Brain microvascular endothelial cell (primary cell): ENCODE measurements at regions not wholly inside any gene's neighbourhood (a gene's known extent, or its start where the extent isn't known, plus 50 kb on each side); places are given as distances from the start of the nearest gene placed in this dataset.

Experiments used
- DNase-seq: peaks from one replicate; pipeline ENCODE4 v3.0.0-alpha.2; 2020
- H3K27ac ChIP-seq: fragments of 250-450 bp; sonication (Bioruptor Pico); 2 replicates; pipeline ENCODE4 v1.5.1; 2020; ENCODE audit warnings: mild to moderate bottlenecking, moderate library complexity
- H3K27me3 ChIP-seq: fragments of 250-450 bp; sonication (Bioruptor Pico); replicated peaks from 2 replicates; pipeline ENCODE4 v1.5.1; 2020; ENCODE audit warnings: mild to moderate bottlenecking
- H3K36me3 ChIP-seq: fragments of 250-450 bp; sonication (Bioruptor Pico); replicated peaks from 2 replicates; pipeline ENCODE4 v1.5.1; 2020; ENCODE audit warnings: mild to moderate bottlenecking
- H3K4me3 ChIP-seq: 2 replicates; pipeline ENCODE4 v1.5.1; 2011; ENCODE audit warnings: low read depth, mild to moderate bottlenecking, control low read depth, low read length, moderate library complexity
- CTCF ChIP-seq: IDR thresholded peaks from 2 replicates; pipeline ENCODE4 v1.5.1; 2011; ENCODE audit warnings: low read depth, mild to moderate bottlenecking, moderate library complexity, low read length, control low read depth, inconsistent platforms; ENCODE audit errors: missing control alignments
- in situ Hi-C: cut with HindIII; loops from 2 replicates; pipeline ENCODE4 v1.10.0; 2017; ENCODE audit warnings: low sequenced_read_pairs, low pct_ligation_motif_present

- no peak overlapping the region for H3K27ac ChIP-seq
- peaks cover 3% of the 10 kb centered on the region for H3K27me3 ChIP-seq
- H3K4me3 ChIP-seq: no peak overlapping the region
- peak; percentile 60 for DNase-seq
- TF ChIP-seq CTCF: peak; percentile 88
- H3K36me3 ChIP-seq: no peaks in the 10 kb centered on the region
- in situ Hi-C loops: no loop called here
These were observed 189.5 kb downstream of the TFCP2L1 start for GRCh38 chr2:121095257-121096080.

DNA sequence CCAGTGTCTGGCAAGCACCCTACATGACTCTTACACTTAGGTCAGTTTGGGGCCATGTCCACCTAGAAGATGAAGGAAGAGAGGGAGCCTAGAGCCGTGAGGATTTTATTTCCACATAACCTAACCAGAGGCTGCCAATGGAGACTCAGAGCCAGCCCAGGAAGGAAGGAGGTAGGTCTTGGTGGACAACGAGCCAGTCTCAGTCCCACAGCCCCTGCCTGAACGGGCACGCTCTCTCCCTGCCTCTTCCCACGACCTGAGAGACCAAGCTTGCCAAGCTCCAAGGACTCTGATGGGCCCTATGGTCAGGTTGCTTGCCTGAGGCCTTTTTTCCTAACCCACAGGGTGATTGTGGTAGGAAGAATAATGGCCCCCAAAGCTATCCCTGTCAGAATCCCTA lies 188.4 kb downstream of the TFCP2L1 start:
- no peak for DNase-seq
- no peak for TF ChIP-seq CTCF
- H3K36me3 ChIP-seq: no peaks in the 10 kb centered on the region
- in situ Hi-C loops: no loop called here
- no peak overlapping the region for H3K27ac ChIP-seq
- H3K27me3 ChIP-seq: peaks cover 6% of the 10 kb centered on the region
- H3K4me3 ChIP-seq: no peak overlapping the region

DNA sequence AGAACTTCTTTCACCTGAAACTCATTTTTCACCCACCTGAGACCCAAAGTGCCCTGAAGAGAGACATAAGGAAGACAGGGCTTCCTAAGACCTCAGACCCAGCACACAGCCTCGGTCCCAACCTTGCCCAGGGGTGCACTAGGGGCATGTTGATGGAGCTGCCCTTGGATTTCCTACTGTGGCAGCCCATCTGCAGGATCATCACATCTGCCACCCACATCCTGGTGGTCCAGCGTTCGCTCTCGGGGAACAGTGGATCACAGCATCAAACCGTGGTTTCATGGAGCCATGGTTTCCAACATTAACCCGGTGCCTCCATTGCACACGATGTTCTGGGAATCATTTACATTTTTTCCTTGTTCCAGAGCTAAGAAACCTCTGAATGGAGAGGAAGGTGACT lies 186.4 kb downstream of the TFCP2L1 start:
- no peak for TF ChIP-seq CTCF
- Histone ChIP-seq H3K4me3 (no peak overlapping the region), H3K27me3 (peaks cover 9% of the 10 kb centered on the region), H3K36me3 (no peaks in the 10 kb centered on the region), H3K27ac (no peak overlapping the region)
- in situ Hi-C loops: no loop called here
- DNase-seq: no peak

DNA sequence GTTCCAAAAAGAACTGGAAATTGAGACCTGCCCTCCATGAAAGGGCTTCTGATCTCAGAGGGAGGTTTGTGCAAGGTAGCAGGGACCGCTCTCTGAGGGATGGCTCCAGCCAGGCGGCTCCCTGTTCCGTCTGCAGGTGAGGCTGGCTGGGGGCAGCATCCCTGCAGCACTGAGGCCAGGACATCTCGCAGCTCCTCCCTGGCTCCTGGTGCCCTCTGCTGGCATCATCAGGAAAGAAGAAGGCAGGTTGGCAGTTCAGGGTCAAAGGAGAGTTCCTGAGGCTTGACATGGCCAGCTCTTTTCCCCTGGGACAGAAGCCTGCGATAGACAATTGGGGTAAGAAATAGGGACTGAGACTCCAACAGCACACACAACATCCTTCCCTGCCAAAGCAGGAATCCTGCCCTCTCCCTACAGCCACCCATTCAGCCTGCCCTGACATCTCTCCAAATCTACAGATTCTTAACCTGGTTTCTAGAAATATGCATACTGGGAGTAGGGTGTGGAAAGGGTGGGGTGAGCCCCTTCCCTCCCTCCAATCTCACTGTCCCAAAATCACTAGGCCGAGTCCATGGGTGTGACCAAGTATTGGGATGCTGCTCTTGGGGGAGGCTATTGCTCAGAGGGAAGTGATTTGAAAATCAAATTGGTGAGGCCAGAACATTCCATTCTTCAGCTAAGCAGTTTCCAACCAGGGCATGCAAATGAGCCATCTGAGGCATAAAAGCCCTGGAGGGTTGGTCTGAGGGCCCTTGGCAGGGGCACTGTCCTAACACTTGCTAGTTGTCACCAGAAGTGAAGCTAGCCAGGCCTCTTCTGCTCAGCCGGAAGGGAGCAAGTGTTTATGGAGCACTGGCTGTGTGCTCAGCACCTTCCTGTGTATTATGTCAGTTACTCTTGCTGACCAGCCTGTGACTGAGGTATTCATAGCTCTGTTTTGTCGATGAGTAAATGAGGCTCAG lies 185.4 kb downstream of the TFCP2L1 start:
- TF ChIP-seq CTCF: peak; percentile 65
- Histone ChIP-seq H3K27ac (no peak overlapping the region), H3K27me3 (peaks cover 9% of the 10 kb centered on the region), H3K36me3 (no peaks in the 10 kb centered on the region), H3K4me3 (no peak overlapping the region)
- in situ Hi-C loops: no loop called here
- no peak for DNase-seq

GRCh38 chr2:121101093-121101715 lies 183.8 kb downstream of the TFCP2L1 start:
- no peaks in the 10 kb centered on the region for H3K36me3 ChIP-seq
- peaks cover 9% of the 10 kb centered on the region for H3K27me3 ChIP-seq
- H3K27ac ChIP-seq: no peak overlapping the region
- no peak overlapping the region for H3K4me3 ChIP-seq
- in situ Hi-C loops: no loop called here
- no peak for TF ChIP-seq CTCF
- DNase-seq: no peak
